Caco-2 (cell line): ENCODE measurements at regions not wholly inside any gene's neighbourhood (a gene's known extent, or its start where the extent isn't known, plus 50 kb on each side); places are given as distances from the start of the nearest gene placed in this dataset.

Experiments used
- BruUV-seq: library from RNA; stranded (reverse); fragments of 400-500 nt; replicated peaks from 2 replicates; lab custom pipeline; 2021; lab: Mats Ljungman, UMichigan
- CTCF ChIA-PET: fragments of 300-600 bp; sonication (Branson Sonifier 250); formaldehyde crosslinking; loops from one replicate; lab custom pipeline; 2022; ENCODE audit warnings: antibody characterized with exemption; lab: Charles Lee
- POLR2A ChIA-PET: fragments of 300-600 bp; sonication (Branson Sonifier 250); formaldehyde crosslinking; loops from one replicate; lab custom pipeline; 2022; ENCODE audit warnings: antibody characterized with exemption; lab: Charles Lee
- DNase-seq, 2 experiments: peaks; one replicate each; pipeline versions ENCODE4 v3.0.0 to v3.0.0-alpha.2; 2020 to 2022
- H3K27me3 ChIP-seq: replicated peaks from 2 replicates; pipeline ENCODE4 v1.6.0; 2011; ENCODE audit warnings: low read length; ENCODE audit not compliant: control insufficient read depth, insufficient read depth
- H3K36me3 ChIP-seq: 2 replicates; pipeline ENCODE4 v1.5.1; 2011; ENCODE audit warnings: low read length; ENCODE audit not compliant: control insufficient read depth, insufficient read depth
- H3K4me1 ChIP-seq: fragments of 250-450 bp; sonication (Bioruptor Pico); 2 replicates; pipeline ENCODE4 v1.5.1; 2020; ENCODE audit warnings: mild to moderate bottlenecking
- H3K4me3 ChIP-seq: 2 replicates; pipeline ENCODE4 v1.5.1; 2011; ENCODE audit warnings: low read depth, mild to moderate bottlenecking, control low read depth, low read length
- H3K9me3 ChIP-seq: fragments of 250-450 bp; sonication (Bioruptor Pico); 2 replicates; pipeline ENCODE4 v1.5.1; 2020; ENCODE audit warnings: mild to moderate bottlenecking, moderate library complexity
- H3K27ac Mint-ChIP-seq: one replicate; pipeline ENCODE4 v1.8.0; 2022; ENCODE audit warnings: mixed read lengths; ENCODE audit not compliant: unreplicated experiment
- H3K27me3 Mint-ChIP-seq: one replicate; pipeline ENCODE4 v1.8.0; 2022; ENCODE audit warnings: mixed read lengths; ENCODE audit not compliant: insufficient read depth, unreplicated experiment
- H3K36me3 Mint-ChIP-seq: one replicate; pipeline ENCODE4 v1.8.0; 2022; ENCODE audit warnings: mild to moderate bottlenecking, mixed read lengths; ENCODE audit not compliant: insufficient read depth, unreplicated experiment
- H3K4me1 Mint-ChIP-seq: one replicate; pipeline ENCODE4 v1.8.0; 2022; ENCODE audit warnings: low read depth, mixed read lengths; ENCODE audit not compliant: unreplicated experiment
- H3K4me3 Mint-ChIP-seq: one replicate; pipeline ENCODE4 v1.8.0; 2022; ENCODE audit warnings: mild to moderate bottlenecking, moderate library complexity, mixed read lengths; ENCODE audit not compliant: unreplicated experiment
- H3K9me3 Mint-ChIP-seq: one replicate; pipeline ENCODE4 v1.8.0; 2022; ENCODE audit warnings: mixed read lengths; ENCODE audit not compliant: unreplicated experiment
- CTCF ChIP-seq, 2 experiments: fragments of 200-600 bp in 1 of 2; IDR thresholded peaks; 1 replicate in 1 of 2; 2 replicates in 1 of 2; pipeline versions ENCODE4 v1.5.1 to v1.8.0; 2011 to 2022; ENCODE audit warnings: antibody characterized with exemption in 1 of 2, control low read depth in 1 of 2, inconsistent platforms in 1 of 2, low read depth in 1 of 2, low read length in 1 of 2, mild to moderate bottlenecking in 1 of 2, moderate library complexity in 1 of 2; ENCODE audit not compliant: insufficient read depth in 1 of 2, severe bottlenecking in 1 of 2, unreplicated experiment in 1 of 2
- intact Hi-C: fragments of 100-400 bp; cut with micrococcal nuclease; formaldehyde crosslinking; loops from one replicate; pipeline ENCODE4 v1.10.0; 2022; ENCODE audit not compliant: unreplicated experiment

- intact Hi-C loops, result no loop called here
- H3K27me3 Mint-ChIP-seq, result peaks cover 11% of the 10 kb centered on the region
- H3K27ac Mint-ChIP-seq, result no peak overlapping the region
- CTCF ChIA-PET, result interaction anchor here (1.3 kb wide), 1 partner anchor 113 kb away, joined by 19 read pairs; no protein-coding TSS in a partner anchor
- no peaks in the 10 kb centered on the region for H3K27me3 ChIP-seq
- BruUV-seq, result no TSS peak
- H3K4me1 ChIP-seq, result no peaks in the 10 kb centered on the region
- H3K4me3 ChIP-seq, result no peak overlapping the region
- H3K9me3 ChIP-seq, result no peaks in the 10 kb centered on the region
- H3K36me3 ChIP-seq, result no peaks in the 10 kb centered on the region
- TF ChIP-seq CTCF (IDR thresholded peaks at IDR 0.05; ENCODE audit: insufficient read depth in 1 of 2, low read depth in 1 of 2, low read length in 1 of 2, severe bottlenecking in 1 of 2, unreplicated experiment in 1 of 2), result no peak
- H3K4me3 Mint-ChIP-seq, result no peak overlapping the region
- POLR2A ChIA-PET, result no interaction called here
- no peak for DNase-seq
- no peaks in the 10 kb centered on the region for H3K36me3 Mint-ChIP-seq
- H3K9me3 Mint-ChIP-seq, result no peaks in the 10 kb centered on the region
- H3K4me1 Mint-ChIP-seq, result no peaks in the 10 kb centered on the region
These were observed 78.8 kb upstream of the PRSS1 start for GRCh38 chr7:142670511-142670910.

DNA sequence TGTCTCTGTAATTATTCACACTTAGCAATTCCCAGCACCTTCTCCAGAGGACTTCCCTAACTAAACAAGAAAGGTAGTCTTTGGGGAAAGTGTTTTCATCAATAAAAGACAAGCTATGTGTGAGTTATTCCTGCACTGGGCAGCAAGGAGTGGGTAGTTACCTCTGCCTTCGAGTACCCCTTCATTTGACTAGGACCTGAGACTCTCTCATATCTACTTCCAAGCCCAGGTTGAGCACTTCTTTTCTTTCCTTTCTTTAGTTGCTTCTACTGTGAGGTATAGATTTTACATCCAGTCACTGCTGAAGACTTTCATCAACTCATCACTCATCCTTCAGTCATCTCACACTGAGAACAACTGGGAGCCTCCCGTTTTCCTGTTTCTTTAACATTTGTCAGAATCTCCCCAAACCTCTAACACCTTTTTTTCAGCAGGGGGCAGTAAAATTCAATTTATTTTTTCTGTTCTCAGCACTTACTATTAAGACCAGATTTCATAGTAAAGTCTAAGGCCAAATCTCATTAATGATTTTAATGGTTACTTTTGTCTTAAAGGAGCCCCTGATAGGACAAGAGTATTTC, 80.1 kb upstream of the PRSS1 start:
- H3K4me1 Mint-ChIP-seq, result no peaks in the 10 kb centered on the region
- peak in 1 of 2 experiments; percentile 5 for DNase-seq
- Histone ChIP-seq H3K4me3 (no peak overlapping the region), H3K4me1 (no peaks in the 10 kb centered on the region), H3K27me3 (no peaks in the 10 kb centered on the region), H3K9me3 (no peaks in the 10 kb centered on the region), H3K36me3 (no peaks in the 10 kb centered on the region)
- intact Hi-C loops, result loop anchor here (1.0 kb wide), 2 partner anchors 114 to 142 kb away; no protein-coding TSS in a partner anchor
- H3K27ac Mint-ChIP-seq, result no peak overlapping the region
- CTCF ChIA-PET, result interaction anchor here (1.3 kb wide), 1 partner anchor 114 kb away, joined by 19 read pairs; no protein-coding TSS in a partner anchor
- POLR2A ChIA-PET, result no interaction called here
- BruUV-seq, result no TSS peak
- peak; percentile 7 to 27 for TF ChIP-seq CTCF (IDR thresholded peaks at IDR 0.05; ENCODE audit: insufficient read depth in 1 of 2, low read depth in 1 of 2, low read length in 1 of 2, severe bottlenecking in 1 of 2, unreplicated experiment in 1 of 2)
- peaks cover 11% of the 10 kb centered on the region for H3K27me3 Mint-ChIP-seq
- H3K9me3 Mint-ChIP-seq, result no peaks in the 10 kb centered on the region
- H3K36me3 Mint-ChIP-seq, result no peaks in the 10 kb centered on the region
- H3K4me3 Mint-ChIP-seq, result no peak overlapping the region

DNA sequence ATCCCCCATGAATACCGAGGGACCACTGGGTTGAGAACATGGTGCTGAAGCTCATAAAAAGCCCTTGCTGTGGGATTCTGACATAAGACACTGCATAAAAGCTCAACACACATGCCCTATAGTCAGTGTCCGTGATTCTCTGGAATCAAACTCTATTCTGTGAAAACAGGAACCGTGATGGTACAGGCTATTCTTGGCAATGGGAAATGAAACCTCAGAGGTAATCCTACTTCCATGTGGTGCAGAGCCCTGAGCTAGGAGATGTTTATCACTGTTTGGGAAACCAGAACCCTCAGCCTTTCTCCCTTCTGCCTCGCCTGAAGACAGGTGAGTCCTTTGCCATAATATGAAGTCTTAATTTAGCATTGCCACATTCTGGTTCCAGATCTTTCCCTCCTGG, 80.8 kb upstream of the PRSS1 start:
- peaks cover 15% of the 10 kb centered on the region for H3K27me3 Mint-ChIP-seq
- POLR2A ChIA-PET, result no interaction called here
- CTCF ChIA-PET, result interaction anchor here (0.6 kb wide), 1 partner anchor 115 kb away, joined by 3 read pairs; no protein-coding TSS in a partner anchor
- intact Hi-C loops, result no loop called here
- no peaks in the 10 kb centered on the region for H3K4me1 Mint-ChIP-seq
- H3K36me3 Mint-ChIP-seq, result no peaks in the 10 kb centered on the region
- H3K4me3 Mint-ChIP-seq, result no peak overlapping the region
- Histone ChIP-seq H3K36me3 (no peaks in the 10 kb centered on the region), H3K4me3 (no peak overlapping the region), H3K4me1 (no peaks in the 10 kb centered on the region), H3K27me3 (no peaks in the 10 kb centered on the region), H3K9me3 (no peaks in the 10 kb centered on the region)
- no peak overlapping the region for H3K27ac Mint-ChIP-seq
- DNase-seq, result no peak
- TF ChIP-seq CTCF (IDR thresholded peaks at IDR 0.05; ENCODE audit: insufficient read depth in 1 of 2, low read depth in 1 of 2, low read length in 1 of 2, severe bottlenecking in 1 of 2, unreplicated experiment in 1 of 2), result no peak
- no peaks in the 10 kb centered on the region for H3K9me3 Mint-ChIP-seq
- BruUV-seq, result no TSS peak
